ENCODE measurements at regions not wholly inside any gene's neighbourhood (a gene's known extent, or its start where the extent isn't known, plus 50 kb on each side); places are given as distances from the start of the nearest gene placed in this dataset.

DNA sequence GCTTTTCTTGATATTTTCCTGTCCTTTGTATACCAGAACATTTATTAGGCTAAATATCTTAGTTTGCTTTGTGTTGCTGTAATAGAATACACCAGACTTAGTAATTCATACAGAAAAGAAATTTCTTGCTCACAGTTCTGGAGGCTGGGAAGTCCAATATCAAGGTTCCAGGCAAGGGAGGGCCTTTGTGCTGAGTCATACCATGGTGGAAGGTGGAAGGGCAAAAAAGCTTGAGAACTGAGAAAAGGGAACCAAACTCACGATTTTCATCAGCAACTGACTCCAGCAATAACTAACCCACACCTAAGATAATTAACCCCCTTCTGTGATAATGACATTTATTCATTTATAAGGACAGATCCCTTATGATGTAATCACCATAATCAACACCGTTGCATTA is 496.9 kb upstream of the SUCLG2 start:
- DNase-seq: no peak

DNA sequence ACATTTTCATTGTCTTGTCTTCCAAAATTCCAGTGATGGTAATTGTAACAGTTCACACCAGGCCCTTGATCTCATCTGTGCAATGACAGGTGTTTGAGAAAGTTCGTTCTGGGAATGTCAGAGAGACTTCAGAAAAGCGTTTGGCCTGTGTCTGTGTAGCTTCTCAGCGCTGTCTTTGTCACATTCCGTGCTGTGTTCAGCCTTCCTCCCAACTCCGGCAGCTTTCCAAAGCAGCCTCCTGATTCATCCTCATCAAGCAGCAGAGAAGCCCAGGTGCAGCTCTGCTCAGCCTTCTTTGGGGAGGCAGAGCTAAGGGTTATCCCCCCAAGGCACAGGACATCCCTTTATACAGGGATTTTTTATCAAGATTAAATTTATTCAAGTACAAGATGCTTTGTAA is 494.0 kb upstream of the SUCLG2 start:
- DNase-seq: no peak

DNA sequence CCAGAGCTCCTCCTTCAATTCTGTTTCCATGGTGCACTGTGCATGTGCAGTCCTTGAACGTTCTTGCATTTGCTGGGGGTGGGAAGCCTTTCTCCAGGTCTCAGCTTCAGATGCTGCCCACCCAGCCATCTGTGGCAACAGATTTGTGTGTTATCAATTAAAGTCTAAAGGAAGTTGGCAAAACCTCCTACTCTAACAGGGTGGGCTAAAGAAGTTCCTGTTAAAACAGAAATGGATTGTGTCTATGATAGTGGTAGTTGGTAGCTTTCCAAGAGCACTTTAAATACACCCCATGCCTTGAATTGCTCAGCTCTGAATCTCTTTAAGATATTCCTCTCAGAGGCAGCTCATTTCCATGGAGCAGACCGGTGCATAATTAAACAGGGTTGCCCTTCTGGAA is 488.0 kb upstream of the SUCLG2 start:
- no peak for DNase-seq

DNA sequence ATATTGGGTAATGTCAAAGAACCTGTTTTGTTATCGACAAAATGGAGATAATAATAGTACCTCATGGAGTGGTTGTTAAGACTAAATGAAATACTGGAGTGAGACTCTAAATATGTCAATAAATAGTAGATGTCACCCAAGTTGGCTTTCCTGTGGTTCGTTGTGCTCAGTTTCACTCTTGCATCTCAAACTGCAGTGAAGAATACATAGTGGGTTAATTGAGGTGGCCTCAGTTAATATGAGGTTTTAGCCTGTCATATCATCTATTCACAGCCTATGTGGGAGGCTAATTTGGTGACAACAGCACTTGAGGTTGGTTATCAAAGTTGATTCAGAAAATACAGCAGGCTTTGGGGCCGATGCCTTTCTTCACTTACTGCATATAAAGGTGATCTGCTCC is 485.5 kb upstream of the SUCLG2 start:
- no peak for DNase-seq

DNA sequence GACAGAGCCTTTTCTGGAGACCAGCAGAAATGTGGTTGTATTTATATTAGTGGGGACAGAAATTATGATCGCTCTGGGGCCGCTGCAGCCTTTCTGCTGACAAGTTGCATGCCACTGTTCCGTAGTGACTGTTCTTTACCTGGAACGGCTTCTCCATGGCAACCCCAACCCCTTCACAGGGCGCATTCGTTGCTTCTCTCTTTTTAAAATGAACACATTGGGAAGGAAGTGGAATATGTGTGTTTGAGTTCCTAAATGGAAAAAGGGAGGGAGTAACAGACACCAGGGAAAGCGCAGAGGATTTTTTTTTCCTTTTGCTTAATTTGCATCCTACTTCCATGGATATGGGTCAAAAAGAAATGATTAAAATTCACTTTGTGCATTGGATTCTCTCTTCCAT is 482.0 kb upstream of the SUCLG2 start:
- no peak for DNase-seq

DNA sequence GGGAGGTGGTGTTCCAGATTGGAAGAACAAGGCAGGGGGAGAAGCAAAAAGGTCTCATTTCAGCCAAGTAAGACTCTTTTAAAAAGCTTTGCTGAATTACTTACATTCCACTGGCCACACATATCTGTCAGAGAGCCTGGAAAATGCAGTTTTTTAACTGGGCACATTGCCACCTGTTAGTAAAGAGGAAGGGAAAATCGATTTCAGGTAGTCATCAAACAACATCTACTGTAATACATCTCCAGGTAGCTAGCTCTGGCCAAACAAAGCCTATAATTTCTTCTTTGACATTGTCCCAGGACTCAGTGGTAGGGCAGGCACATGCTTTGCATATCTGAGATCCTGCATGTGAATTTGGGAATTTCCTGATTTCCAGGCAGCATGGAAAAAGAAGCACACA is 480.7 kb upstream of the SUCLG2 start:
- DNase-seq: no peak

DNA sequence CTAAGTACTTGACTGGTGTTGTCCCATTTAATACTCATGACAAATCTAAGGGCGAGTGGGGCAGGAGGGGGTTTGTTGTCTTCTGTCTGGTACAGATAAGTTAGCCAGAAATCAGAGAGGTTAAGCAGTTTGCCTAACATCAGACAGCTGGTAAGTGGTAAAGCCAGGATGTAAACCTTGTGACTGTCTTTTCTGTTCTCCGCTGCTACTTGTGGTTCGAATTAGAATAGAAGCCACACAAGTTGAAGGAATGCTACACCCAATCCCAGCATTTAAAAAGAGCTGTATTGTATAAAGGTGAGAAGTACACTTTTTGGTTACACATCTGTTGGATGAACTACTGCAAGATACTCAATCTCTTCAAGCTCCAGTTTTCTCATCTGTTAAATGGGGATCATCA is 474.7 kb upstream of the SUCLG2 start:
- DNase-seq: no peak

DNA sequence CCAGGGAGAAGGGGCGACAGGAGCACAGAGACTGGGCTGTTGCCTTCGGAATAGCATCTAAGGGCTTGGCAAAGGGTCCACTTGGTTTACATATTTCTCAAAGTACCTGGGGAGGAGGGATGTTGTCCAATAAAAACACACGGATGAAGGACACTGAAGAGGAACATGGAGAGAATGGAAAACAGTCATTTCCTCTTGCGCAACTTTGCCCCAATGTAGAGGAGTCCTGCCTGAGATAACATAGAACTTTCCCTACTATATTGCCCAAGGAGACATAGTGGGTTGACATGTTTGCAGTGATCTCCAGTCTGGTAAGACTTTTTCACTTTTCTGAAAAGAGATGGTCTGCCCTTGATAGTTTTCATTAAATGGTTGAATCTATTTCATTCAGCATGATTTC is 468.8 kb upstream of the SUCLG2 start:
- no peak for DNase-seq

DNA sequence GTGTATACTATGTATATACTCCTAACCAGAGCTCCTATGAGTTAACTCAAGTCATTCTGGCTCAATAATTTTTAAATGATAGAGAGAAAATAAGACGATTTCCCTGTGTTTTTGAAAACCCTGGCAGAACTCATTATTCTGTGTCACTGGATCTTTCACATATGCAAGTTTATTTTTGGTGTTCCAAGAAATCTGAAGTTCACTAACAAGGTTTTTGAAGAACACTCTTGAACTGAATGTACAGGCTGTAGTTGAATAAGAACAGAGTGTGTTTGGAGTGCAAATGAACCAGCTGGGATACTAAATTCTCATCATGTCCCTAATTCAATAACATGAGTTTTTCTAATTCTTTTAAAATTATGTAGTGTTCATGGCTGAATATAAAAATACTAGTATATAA is 466.9 kb upstream of the SUCLG2 start:
- DNase-seq: no peak

DNA sequence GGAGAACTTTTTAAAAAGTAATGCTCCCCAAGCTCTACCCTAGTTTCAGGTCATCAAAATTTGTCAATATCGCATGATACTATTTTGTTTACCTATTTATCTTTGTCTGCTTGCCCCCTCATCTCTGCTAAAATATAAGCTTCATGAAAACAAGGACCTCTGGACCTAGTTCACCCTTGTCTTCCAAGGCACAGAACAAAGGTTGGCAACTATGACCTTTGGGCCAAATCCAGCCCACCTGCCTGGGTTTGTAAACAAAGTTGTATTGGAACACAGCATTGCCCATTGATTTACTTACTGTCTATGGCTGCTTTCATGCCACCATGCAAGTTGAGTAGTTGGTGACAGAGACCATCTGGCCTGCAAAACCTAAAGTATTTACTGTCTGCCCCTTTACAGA is 462.2 kb upstream of the SUCLG2 start:
- no peak for DNase-seq

DNA sequence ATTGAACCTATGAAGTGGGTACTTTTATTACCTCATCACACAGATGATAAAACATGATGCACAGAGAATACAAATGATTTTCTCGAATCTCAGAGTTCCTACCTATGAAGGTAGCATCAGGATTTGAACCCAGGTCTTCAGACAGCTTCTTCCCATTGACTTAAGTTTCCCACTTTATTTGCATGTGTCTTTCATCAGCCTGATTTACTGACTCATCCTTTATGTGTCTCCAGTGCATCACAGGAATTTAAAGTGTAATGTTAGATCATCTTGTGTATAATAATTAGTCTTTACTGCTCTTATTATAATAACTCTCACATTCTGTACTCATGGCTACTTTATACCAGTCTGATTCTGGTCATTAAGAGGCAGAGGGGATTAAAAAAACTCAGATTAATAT is 449.4 kb upstream of the SUCLG2 start:
- no peak for DNase-seq

DNA sequence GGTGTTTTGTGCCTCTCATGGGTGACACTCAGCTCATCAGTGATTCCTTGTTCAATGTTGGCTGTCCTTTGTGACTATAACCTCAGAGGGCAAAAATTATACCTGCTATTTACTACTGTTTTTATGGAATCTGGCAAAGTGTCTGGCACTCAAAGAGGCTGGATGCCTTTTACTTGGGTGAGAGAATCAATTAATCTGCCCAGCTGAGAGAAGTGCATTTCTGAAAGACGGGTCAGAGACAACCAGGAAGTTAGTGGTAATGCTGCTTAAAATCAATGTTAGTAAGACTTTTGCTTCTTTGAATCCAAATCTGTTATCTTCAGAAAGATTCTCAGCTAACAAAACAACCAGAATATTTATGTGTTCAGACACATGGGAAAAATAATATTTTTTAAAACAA is 436.2 kb upstream of the SUCLG2 start:
- no peak for DNase-seq

DNA sequence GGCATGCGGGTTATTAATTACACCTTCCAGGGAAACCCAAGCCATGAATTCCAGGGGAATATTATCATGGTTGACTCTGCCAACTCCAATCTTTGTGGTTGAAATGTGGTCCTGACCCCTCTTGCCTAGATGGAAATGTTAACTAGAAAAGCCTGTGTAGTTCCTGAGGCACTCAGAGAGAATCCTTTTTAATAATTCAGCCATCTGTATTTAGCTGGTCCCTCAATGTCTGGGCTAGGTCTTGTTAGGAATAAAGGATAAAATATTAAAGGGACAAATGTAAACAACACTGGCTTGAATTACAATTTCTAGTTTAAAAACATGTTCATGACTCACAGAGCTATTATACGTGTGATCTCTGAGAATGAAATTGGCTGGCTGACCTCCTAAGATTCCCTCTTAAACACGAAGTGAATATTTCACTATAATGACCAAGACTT is 435.2 kb upstream of the SUCLG2 start:
- no peak for DNase-seq

DNA sequence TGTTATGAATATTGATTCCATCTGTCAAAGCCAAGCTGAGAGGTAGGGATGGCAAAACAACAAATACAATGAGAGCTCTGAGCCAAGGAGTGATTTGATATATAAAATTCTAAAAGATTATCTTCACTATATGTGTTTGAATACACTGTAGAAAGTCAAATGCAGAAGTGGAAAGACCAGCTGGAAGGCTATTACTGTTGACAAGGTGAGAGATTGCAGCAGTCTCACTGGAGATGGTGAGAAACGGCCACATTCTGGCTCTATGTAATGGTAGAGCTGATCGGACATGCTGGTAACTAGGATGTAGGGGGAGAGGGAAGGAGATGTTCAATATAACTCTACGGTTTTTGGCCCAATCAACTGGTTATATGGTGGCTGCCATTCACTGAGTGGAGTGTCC is 434.2 kb upstream of the SUCLG2 start:
- no peak for DNase-seq

DNA sequence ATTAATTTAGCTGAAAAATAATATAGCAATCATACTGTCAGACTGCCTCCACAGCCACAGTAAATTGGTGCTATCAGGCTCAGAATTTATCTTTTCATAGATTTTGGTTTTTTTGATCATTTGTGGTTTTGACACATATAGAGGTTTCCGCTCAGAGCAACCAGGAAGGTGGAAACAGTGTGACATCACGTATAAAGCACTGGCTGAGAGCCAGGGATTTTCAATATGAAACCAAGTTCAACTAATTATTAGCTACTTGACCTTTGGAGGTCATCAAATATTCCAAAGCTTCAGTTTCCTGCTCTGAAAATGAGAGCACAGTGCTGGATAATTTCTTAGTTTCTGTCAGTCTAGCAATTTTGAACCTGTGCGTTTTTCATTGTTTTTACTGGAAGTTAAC is 433.8 kb upstream of the SUCLG2 start:
- peak in 3 of 5 experiments; percentile 31 to 67 (median 57) for DNase-seq

DNA sequence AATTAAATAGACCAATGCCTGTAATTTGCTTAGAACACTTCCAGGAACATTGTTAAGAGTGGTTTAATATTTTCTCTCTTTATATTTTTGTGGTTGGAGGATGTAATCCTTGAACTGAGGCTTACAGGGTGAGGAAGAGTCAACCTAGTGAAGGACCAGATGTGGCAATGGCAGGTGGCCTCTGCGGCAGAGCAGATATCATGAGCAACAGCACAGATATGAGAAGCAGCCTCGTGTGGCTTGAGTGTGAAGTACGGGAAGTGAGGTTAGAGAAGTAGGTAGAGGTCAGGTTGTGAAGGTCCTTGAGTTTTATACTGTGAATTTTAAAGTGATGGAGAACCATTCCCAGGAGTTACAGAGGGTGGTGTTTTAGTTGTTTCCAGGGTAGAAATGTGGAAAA is 417.6 kb upstream of the SUCLG2 start:
- DNase-seq: no peak

DNA sequence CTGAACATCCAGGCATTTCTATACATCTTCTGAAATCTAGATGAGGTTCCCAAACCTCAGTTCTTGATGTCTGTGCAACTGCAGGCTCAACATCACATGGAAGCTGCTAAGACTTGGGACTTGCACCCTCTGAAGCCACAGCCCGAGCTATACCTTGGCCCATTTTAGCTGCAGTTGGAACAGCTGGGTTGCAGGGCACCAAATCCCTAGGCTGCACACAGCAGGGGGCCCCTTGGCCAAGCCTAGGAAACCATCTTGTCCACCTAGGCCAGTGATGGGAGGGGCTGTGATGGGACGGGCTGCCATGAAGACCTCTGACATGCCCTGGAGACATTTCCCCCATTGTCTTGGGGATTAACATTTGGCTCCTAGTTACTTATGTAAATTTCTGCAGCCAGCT is 415.8 kb upstream of the SUCLG2 start:
- no peak for DNase-seq

DNA sequence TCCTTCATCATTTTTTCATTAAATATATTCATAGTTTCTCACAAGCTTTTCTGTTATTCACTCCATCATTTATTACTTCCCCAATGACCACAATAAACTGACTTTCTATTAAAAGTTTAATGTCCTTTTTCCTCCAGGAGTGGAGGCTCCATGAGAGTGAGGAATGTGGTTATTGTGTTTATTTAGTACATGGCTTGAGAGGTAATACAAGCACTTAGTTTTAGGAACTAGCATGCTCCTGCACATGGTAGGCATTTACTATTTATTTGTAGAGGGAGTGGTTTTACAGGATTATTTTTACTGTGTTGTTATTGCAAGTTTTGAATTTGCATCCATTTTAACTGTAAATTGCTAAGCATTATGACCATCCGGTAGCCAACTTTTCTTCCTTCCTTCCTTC is 412.9 kb upstream of the SUCLG2 start:
- DNase-seq: no peak

DNA sequence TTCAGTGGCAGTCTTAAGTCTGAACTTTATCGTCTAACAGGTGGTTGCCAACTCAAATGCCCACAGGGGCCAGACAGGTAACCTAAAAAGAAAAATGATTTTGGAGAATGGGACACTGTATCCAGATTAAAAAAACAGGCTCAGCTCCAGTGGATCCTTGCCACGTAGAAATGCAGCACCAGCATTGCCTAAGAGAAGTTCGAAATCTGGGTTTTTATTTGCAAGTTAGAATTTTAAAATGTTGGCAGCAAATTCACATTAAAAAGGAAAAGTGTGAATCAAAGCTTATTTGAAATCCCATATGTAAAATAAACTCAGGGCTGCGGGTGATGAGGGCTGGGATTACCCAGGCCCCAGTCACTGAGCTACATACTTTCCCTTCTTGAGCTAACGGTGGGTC is 408.5 kb upstream of the SUCLG2 start:
- no peak for DNase-seq

DNA sequence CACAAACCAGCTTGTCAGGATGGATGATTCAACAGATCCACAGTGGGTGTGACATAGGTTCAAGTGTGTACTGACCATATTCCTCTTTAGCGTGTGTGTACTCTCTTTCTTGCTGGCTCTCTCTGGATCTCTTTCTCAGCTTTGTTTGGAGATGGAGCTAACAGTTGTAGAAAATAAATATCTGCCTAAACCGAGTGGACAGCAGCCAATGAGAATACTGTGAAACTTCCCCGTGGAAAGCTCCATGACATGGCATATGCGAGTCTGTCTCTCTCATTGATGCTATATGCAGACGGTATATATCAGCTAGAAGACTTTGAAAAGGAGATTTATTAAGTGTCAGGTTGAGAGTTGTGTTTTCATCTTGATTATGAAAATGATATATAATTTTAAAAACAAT is 406.5 kb upstream of the SUCLG2 start:
- DNase-seq: no peak

DNA sequence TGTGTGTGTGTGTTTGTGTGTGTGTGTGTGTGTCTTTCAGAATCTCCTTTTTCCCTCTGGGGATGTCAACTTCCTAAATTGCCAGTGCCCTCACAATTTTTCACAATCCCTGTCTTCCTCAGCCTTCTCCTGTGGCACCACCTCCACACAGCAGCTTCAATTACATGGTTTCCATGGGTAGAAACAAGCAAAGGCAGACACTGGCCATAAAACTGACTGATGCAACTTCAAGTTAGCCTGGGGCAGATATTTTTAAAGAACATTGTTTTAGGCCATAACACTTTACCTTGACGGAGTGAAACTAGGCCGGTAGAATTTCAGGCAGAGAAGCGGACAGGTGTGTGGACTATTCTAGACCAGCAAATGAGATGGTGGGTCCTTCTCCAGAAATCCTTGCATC is 405.8 kb upstream of the SUCLG2 start:
- no peak for DNase-seq

DNA sequence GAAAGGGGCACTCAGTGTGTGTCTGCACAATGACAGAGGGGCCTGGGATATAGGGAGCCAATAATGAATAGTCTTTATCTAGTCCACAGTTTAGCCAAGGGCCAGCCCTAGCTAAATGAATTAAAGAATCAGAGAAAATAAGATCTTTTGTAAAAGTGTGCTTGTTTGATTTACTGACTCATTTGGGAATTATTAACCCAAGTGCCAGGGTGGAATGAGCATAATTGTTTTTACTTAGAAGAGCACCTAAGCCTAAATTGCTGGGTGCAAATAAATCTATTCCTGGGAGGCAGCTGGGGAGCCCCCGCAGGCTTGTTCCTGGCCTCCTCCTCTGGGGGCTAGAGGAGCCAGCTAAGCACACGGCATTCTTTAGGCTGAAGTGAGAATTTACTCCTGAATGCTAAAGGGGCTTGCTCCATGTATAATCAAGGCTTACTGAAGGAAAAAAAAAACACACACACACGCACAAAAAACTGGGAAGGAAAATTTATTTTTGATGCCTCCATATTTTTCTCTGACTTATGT is 405.3 kb upstream of the SUCLG2 start:
- DNase-seq: no peak

DNA sequence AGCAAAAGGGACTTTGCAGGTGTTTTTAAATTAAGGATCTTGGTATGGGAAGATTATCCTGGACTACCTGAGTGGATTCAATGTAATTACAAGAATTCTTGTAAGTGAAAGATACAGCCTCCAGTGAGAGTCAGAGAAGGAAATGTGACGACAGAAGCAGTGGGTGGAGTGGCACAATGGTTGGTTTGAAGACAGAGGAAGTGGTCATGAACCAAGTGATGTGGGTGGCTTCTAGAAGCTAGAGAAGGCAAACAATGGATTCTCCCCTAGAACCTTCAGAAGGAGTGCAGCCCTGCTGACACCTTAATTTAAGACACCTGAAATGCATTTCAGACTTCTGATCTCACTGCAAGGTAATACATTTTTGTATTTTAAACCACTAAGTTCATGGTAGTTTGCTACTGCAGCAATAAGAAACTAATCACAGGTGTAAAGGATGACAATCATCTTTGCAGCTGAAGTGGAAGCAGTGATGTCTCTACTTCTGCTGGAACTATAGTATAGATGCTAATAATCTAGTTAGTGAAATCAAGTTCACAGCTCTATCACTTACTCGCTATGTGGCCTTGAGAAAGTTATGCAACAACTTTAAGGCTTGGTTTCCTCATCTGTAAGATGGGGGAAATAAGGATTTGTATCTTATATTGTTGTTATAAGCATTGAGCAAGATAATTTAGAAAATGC is 403.4 kb upstream of the SUCLG2 start:
- peak in 4 of 5 experiments; percentile 10 to 75 (median 62) for DNase-seq

DNA sequence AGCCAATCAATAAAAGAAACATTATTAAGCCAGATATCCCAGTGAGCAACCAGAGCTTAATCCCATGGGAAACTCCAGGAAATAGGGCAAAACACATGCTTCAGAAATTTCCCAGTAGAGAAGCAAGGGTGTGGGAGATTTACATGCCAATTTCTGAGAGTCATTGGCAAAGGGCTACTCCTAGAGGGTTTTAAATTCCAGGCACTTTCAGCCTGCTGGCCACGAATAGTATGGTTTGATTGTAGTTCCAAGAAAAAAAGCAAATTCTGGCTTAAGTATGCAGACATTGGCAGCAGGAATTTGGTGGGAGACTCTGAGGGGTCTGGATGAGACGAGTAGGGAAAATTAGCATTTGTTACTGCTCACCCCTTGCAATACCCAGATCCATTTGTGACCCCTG is 402.1 kb upstream of the SUCLG2 start:
- no peak for DNase-seq

DNA sequence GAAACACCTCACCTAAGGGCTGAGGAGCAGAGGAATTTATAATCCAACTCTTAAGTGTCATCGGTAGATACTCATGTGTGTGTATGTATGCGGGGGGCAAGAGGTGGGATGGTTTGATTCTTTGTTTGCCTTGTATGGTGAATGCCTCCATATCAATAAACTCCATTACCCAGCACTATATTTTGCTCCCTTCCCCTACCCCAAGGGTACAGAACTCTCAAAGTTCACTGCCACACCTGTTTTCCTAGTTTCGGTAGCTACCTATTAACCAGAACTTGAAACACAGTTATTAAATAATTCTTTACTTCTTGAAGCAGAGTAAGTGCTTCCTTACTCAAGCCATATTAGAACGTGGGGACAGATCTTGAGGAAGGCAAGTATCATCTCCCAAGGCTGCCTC is 400.8 kb upstream of the SUCLG2 start:
- no peak for DNase-seq

Data from T-helper 2 cell (primary cell).